Rectal smooth muscle tissue (tissue), 1 donor: ENCODE measurements at regions not wholly inside any gene's neighbourhood (a gene's known extent, or its start where the extent isn't known, plus 50 kb on each side); places are given as distances from the start of the nearest gene placed in this dataset.

ENCODE experiments used
- H3K27ac ChIP-seq: one replicate; pipeline ENCODE4 v1.7.0; 2013; ENCODE audit warnings: low read depth, low read length, inconsistent platforms
- H3K27me3 ChIP-seq: one replicate; pipeline ENCODE4 v1.7.0; 2013; ENCODE audit warnings: low read length; ENCODE audit not compliant: control insufficient read depth, insufficient read depth
- H3K36me3 ChIP-seq: one replicate; pipeline ENCODE4 v1.7.0; 2013; ENCODE audit warnings: low read length; ENCODE audit not compliant: control insufficient read depth, insufficient read depth
- H3K4me1 ChIP-seq: one replicate; pipeline ENCODE4 v1.7.0; 2013; ENCODE audit warnings: low read length; ENCODE audit not compliant: control insufficient read depth, insufficient read depth
- H3K4me3 ChIP-seq: one replicate; pipeline ENCODE4 v1.7.0; 2013; ENCODE audit warnings: low read length
- H3K9ac ChIP-seq: one replicate; pipeline ENCODE4 v1.7.0; 2013; ENCODE audit warnings: low read length

GRCh38 chr20:57878786-57879424 lies 169.1 kb upstream of the PMEPA1 start:
- H3K4me3 ChIP-seq, result no peak overlapping the region
- no peaks in the 10 kb centered on the region for H3K27me3 ChIP-seq
- no peaks in the 10 kb centered on the region for H3K36me3 ChIP-seq
- H3K27ac ChIP-seq, result no peak overlapping the region
- no peak overlapping the region for H3K9ac ChIP-seq
- no peaks in the 10 kb centered on the region for H3K4me1 ChIP-seq

GRCh38 chr20:57877995-57878394 lies 168.2 kb upstream of the PMEPA1 start:
- Histone ChIP-seq H3K9ac (no peak overlapping the region), H3K4me1 (no peaks in the 10 kb centered on the region), H3K36me3 (no peaks in the 10 kb centered on the region), H3K27me3 (no peaks in the 10 kb centered on the region), H3K27ac (no peak overlapping the region), H3K4me3 (no peak overlapping the region)

DNA sequence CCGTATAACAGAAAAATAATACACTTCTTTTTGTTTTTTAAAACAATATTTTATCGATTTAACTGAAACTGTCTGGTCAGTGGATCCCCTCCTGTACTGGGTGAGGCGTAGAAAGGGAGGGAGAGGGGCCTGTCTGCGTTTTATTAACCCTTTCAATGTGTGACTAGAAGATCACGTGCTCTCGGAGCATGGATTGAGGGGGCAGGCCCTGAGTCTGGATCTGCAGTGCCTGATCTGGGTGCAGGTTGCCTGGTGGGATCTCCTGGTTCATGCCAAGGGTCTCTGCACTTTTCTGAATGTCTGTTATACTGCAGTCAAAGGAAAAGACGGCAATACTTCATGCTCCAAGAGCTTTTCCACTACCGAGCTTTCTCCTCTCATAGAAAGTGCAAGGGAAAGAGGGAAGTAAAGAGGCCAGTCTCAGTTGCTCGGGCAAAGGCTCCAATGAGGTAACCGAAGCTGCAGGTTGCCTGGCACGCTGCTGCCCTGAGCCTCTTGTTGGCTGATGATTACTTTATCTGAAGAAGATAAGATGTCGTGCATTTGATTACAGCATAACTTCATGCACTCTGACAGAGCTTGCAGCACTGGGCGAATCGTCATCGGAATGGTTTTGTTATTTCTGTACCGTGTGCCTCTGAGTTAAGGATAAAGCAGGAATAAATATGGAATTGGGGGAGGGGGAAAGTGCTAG lies 167.5 kb upstream of the PMEPA1 start:
- Histone ChIP-seq H3K36me3 (no peaks in the 10 kb centered on the region), H3K9ac (no peak overlapping the region), H3K27me3 (no peaks in the 10 kb centered on the region), H3K4me1 (no peaks in the 10 kb centered on the region), H3K27ac (no peak overlapping the region), H3K4me3 (no peak overlapping the region)

- H3K4me1 ChIP-seq, result no peaks in the 10 kb centered on the region
- no peak overlapping the region for H3K9ac ChIP-seq
- no peaks in the 10 kb centered on the region for H3K36me3 ChIP-seq
- no peak overlapping the region for H3K4me3 ChIP-seq
- H3K27me3 ChIP-seq, result no peaks in the 10 kb centered on the region
- H3K27ac ChIP-seq, result no peak overlapping the region
Measured at GRCh38 chr20:57876163-57876562, 166.3 kb upstream of the PMEPA1 start.

DNA sequence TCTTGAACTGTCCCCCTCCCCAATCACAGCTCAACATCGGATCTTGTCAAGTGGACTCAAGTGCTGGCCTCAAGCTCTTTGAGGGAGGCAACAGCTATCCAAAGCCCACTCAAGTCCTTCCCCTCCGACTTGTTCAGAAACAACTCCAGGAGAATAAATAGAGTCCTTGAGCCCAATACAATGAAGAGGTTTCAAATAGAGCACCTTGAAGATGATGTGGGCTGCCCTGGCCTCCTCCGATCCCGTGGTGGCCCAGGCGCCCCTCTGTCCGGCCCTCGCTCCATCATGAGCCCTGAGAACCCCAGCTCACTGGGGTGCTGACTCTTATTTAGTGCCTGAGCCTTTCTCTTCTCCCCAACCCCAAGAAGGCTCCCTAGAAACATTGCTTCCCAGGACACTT lies 164.3 kb upstream of the PMEPA1 start:
- no peak overlapping the region for H3K4me3 ChIP-seq
- H3K27me3 ChIP-seq, result no peaks in the 10 kb centered on the region
- H3K27ac ChIP-seq, result no peak overlapping the region
- H3K9ac ChIP-seq, result no peak overlapping the region
- H3K36me3 ChIP-seq, result no peaks in the 10 kb centered on the region
- no peaks in the 10 kb centered on the region for H3K4me1 ChIP-seq

DNA sequence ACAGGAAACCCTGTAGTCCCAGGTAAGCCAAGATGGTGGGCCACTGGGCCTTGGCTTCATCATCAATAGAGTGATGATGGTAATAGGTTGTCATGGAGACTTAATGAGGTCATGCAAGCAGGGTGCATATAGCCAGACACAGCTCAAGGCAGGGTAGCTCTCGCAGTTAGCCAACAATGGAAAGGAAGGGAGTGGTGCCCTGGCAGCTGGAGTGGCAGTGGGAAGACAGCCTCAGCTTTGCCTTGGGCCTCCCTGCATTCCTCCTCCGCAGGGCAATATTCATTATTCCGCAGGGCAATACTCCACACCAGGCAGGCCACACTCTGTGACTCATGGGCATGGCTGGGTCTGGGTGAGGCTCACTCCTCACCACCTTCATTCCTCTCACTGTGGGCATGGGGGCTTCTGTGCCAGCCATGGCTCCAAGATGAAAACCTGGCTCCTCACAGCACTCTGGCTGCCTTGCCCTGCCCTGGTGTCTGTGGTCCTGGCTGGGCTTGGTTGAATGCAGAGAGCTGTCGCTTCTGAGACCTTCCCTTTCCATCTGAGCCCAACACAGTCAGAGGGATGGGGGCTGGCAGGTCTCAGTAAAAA lies 163.1 kb upstream of the PMEPA1 start:
- no peaks in the 10 kb centered on the region for H3K27me3 ChIP-seq
- H3K36me3 ChIP-seq, result no peaks in the 10 kb centered on the region
- H3K4me3 ChIP-seq, result no peak overlapping the region
- H3K27ac ChIP-seq, result no peak overlapping the region
- no peak overlapping the region for H3K9ac ChIP-seq
- no peaks in the 10 kb centered on the region for H3K4me1 ChIP-seq

GRCh38 chr20:57871237-57871632 lies 161.4 kb upstream of the PMEPA1 start:
- no peak overlapping the region for H3K9ac ChIP-seq
- no peaks in the 10 kb centered on the region for H3K36me3 ChIP-seq
- no peaks in the 10 kb centered on the region for H3K27me3 ChIP-seq
- H3K4me3 ChIP-seq, result no peak overlapping the region
- no peaks in the 10 kb centered on the region for H3K4me1 ChIP-seq
- no peak overlapping the region for H3K27ac ChIP-seq

- Histone ChIP-seq H3K36me3 (no peaks in the 10 kb centered on the region), H3K27ac (no peak overlapping the region), H3K4me1 (no peaks in the 10 kb centered on the region), H3K4me3 (no peak overlapping the region), H3K9ac (no peak overlapping the region), H3K27me3 (no peaks in the 10 kb centered on the region)
Measured at GRCh38 chr20:57870597-57871236, 160.9 kb upstream of the PMEPA1 start.

DNA sequence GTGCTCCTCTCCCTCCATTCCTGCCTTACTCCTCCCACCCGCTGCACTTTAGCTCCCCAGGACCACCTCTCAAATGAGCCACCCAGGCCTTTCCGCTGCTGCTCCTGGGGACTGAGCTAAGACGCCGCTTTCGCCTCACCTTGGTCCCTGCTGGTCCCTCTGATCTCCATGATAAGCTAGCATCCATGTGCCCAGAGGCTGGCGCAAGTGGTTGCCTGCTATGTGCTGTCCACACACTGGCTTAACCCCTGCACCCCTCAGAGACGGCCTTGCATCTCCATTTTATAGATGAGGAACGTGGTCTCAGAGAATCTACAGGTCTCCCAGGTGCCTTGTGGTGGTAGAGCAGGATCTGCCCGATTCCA lies 160.1 kb upstream of the PMEPA1 start:
- no peak overlapping the region for H3K9ac ChIP-seq
- H3K27me3 ChIP-seq, result no peaks in the 10 kb centered on the region
- H3K4me3 ChIP-seq, result no peak overlapping the region
- H3K36me3 ChIP-seq, result no peaks in the 10 kb centered on the region
- no peaks in the 10 kb centered on the region for H3K4me1 ChIP-seq
- no peak overlapping the region for H3K27ac ChIP-seq

DNA sequence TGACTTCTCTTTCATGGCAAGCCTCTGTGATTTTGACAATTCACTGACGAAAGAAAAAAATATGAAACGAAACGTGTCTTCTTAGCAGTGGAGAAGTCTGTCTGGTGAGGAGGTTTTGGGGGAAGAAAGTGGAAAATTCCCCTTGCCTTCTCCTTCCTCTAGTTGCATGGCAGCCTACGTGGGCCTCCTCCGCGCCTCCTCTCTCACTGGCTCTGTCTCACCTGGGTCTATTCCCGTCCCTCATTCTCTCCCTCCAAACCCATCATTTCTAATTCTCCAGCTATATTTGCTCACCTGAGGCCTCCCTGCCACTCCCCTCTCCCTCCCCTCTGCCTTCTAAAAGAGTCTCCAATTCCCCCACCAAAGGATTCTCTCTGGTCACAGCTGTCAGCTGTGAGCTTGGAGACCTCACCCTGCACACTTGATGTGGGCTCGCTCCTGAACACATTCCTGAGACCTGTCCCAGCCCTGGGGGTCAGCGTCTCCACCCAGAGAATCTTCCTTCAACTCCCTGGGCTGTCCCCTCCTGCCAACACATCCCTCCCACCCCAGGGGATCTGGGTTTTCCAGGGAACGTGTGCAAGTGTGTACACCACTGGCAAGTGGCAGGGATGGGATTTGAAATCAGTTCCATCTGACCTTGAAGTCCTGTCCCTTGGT lies 159.6 kb upstream of the PMEPA1 start:
- Histone ChIP-seq H3K9ac (no peak overlapping the region), H3K27me3 (no peaks in the 10 kb centered on the region), H3K4me3 (no peak overlapping the region), H3K4me1 (no peaks in the 10 kb centered on the region), H3K36me3 (no peaks in the 10 kb centered on the region), H3K27ac (no peak overlapping the region)

DNA sequence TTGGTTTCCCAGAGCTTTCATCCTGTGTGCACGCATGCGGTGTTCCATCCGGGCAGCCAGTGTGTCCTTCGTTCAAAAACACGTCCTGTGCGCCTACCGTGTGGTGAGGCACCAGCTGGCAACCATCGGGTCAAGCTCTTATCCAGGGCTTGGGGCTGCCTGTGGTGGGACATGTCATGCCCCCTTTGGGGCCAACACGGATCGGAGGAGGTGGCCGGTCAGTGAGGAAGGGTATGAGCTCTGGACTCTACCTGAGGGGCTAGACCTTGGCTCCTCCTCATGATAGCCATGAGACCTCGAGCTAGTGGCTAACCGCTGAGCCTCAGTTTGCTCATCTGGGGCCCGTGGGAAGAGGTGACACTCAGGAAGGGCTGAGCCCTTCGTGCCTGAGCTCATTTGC lies 158.5 kb upstream of the PMEPA1 start:
- H3K27ac ChIP-seq, result no peak overlapping the region
- no peaks in the 10 kb centered on the region for H3K36me3 ChIP-seq
- H3K4me1 ChIP-seq, result no peaks in the 10 kb centered on the region
- no peaks in the 10 kb centered on the region for H3K27me3 ChIP-seq
- no peak overlapping the region for H3K4me3 ChIP-seq
- no peak overlapping the region for H3K9ac ChIP-seq

DNA sequence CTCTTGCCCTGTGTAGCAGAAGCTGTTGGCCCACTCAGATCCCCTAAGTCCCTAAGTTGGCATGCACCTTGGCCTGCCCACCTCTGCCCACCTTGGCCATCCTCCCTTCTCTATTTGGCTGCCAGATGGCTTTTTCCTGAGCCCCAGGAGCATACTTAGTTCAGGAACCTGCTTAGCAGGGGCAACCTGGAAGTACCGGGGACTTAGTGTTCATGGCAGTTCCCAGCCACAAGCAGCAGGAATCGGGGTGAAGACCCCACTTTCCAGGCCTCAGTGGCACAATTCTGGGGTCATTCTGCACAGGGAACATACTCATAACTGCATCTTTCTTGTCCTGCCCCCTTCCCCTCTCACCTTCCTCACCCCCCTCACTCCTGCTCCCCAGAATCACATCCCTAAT lies 158.0 kb upstream of the PMEPA1 start:
- no peaks in the 10 kb centered on the region for H3K4me1 ChIP-seq
- no peak overlapping the region for H3K27ac ChIP-seq
- H3K27me3 ChIP-seq, result no peaks in the 10 kb centered on the region
- H3K4me3 ChIP-seq, result no peak overlapping the region
- H3K36me3 ChIP-seq, result no peaks in the 10 kb centered on the region
- no peak overlapping the region for H3K9ac ChIP-seq
